ENCODE measurements at regions not wholly inside any gene's neighbourhood (a gene's known extent, or its start where the extent isn't known, plus 50 kb on each side); places are given as distances from the start of the nearest gene placed in this dataset.

DNA sequence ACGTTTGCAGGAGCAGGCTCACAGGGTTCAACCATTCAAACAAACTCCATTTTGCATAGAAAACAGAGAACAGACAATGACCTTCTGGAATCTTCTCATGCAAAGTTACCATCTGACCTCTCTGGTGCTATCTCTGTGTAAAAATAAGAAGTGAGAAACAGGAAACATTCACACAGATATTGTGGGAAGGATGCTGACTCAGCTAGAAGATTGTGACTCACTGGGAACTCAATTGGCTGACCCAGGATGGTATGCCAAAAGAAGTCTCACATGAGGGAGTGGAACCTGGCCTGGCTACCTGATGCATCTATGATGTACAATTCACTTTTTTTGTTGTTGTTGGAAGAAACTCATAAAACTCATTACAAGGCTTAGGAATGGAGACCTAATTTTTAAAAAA lies 61.1 kb upstream of the TBX18 start:
- TF ChIP-seq, protein P1, sequence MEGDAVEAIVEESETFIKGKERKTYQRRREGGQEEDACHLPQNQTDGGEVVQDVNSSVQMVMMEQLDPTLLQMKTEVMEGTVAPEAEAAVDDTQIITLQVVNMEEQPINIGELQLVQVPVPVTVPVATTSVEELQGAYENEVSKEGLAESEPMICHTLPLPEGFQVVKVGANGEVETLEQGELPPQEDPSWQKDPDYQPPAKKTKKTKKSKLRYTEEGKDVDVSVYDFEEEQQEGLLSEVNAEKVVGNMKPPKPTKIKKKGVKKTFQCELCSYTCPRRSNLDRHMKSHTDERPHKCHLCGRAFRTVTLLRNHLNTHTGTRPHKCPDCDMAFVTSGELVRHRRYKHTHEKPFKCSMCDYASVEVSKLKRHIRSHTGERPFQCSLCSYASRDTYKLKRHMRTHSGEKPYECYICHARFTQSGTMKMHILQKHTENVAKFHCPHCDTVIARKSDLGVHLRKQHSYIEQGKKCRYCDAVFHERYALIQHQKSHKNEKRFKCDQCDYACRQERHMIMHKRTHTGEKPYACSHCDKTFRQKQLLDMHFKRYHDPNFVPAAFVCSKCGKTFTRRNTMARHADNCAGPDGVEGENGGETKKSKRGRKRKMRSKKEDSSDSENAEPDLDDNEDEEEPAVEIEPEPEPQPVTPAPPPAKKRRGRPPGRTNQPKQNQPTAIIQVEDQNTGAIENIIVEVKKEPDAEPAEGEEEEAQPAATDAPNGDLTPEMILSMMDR (IDR thresholded peaks at IDR 0.05; ENCODE audit: insufficient read depth, low read depth, low read length) = no peak
- TF ChIP-seq EZH2 (IDR thresholded peaks at IDR 0.05; ENCODE audit: insufficient read depth, low read length) = no peak
